ENCODE measurements at regions not wholly inside any gene's neighbourhood (a gene's known extent, or its start where the extent isn't known, plus 50 kb on each side); places are given as distances from the start of the nearest gene placed in this dataset.

- no peak for TF ChIP-seq MAX (IDR thresholded peaks at IDR 0.05)
- no peak for TF ChIP-seq NFIC (IDR thresholded peaks at IDR 0.05)
- no peak for TF ChIP-seq EP300 (IDR thresholded peaks at IDR 0.05; ENCODE audit: borderline replicate concordance)
- no peak for TF ChIP-seq USF1 (IDR thresholded peaks at IDR 0.05)
- TF ChIP-seq TEAD4 (IDR thresholded peaks at IDR 0.05): no peak
- no peak for TF ChIP-seq YY1 (IDR thresholded peaks at IDR 0.05; ENCODE audit: low read depth)
- no peak for TF ChIP-seq EGR1 (IDR thresholded peaks at IDR 0.05)
- TF ChIP-seq FOXM1 (IDR thresholded peaks at IDR 0.05; ENCODE audit: borderline replicate concordance, low read depth): no peak
- TF ChIP-seq TCF12 (IDR thresholded peaks at IDR 0.05; ENCODE audit: low read depth): no peak
- TF ChIP-seq CREB1 (IDR thresholded peaks at IDR 0.05; ENCODE audit: low read depth): no peak
- no peak for TF ChIP-seq RAD21 (IDR thresholded peaks at IDR 0.05; ENCODE audit: low read depth)
- TF ChIP-seq REST (IDR thresholded peaks at IDR 0.05; ENCODE audit: low read depth): no peak
Measured at GRCh38 chr2:237214030-237214675, 128.5 kb downstream of the COPS8 start.

- no peak for TF ChIP-seq RAD21 (IDR thresholded peaks at IDR 0.05; ENCODE audit: low read depth)
- TF ChIP-seq TAF1 (IDR thresholded peaks at IDR 0.05; ENCODE audit: low read depth): no peak
- no peak for TF ChIP-seq FOXM1 (IDR thresholded peaks at IDR 0.05; ENCODE audit: borderline replicate concordance, low read depth)
- no peak for TF ChIP-seq CREB1 (IDR thresholded peaks at IDR 0.05; ENCODE audit: low read depth)
- no peak for TF ChIP-seq YY1 (IDR thresholded peaks at IDR 0.05; ENCODE audit: low read depth)
- TF ChIP-seq EGR1 (IDR thresholded peaks at IDR 0.05): no peak
- TF ChIP-seq USF1 (IDR thresholded peaks at IDR 0.05): no peak
- TF ChIP-seq CEBPB (IDR thresholded peaks at IDR 0.05): no peak
- no peak for TF ChIP-seq REST (IDR thresholded peaks at IDR 0.05; ENCODE audit: low read depth)
- TF ChIP-seq TCF12 (IDR thresholded peaks at IDR 0.05; ENCODE audit: low read depth): no peak
- no peak for TF ChIP-seq MAX (IDR thresholded peaks at IDR 0.05)
- no peak for TF ChIP-seq NFIC (IDR thresholded peaks at IDR 0.05)
- TF ChIP-seq ZBTB7A (IDR thresholded peaks at IDR 0.05; ENCODE audit: low read depth): no peak
Measured at GRCh38 chr2:237214963-237215362, 129.3 kb downstream of the COPS8 start.

GRCh38 chr2:237217995-237218616 lies 132.4 kb downstream of the COPS8 start:
- no peak for TF ChIP-seq EGR1 (IDR thresholded peaks at IDR 0.05)
- TF ChIP-seq REST (IDR thresholded peaks at IDR 0.05; ENCODE audit: low read depth): no peak
- TF ChIP-seq USF1 (IDR thresholded peaks at IDR 0.05): no peak
- no peak for TF ChIP-seq RAD21 (IDR thresholded peaks at IDR 0.05; ENCODE audit: low read depth)
- no peak for TF ChIP-seq EP300 (IDR thresholded peaks at IDR 0.05; ENCODE audit: borderline replicate concordance)
- no peak for TF ChIP-seq TEAD4 (IDR thresholded peaks at IDR 0.05)
- no peak for TF ChIP-seq ZBTB7A (IDR thresholded peaks at IDR 0.05; ENCODE audit: low read depth)
- no peak for TF ChIP-seq CEBPB (IDR thresholded peaks at IDR 0.05)
- no peak for TF ChIP-seq CREB1 (IDR thresholded peaks at IDR 0.05; ENCODE audit: low read depth)
- TF ChIP-seq FOXM1 (IDR thresholded peaks at IDR 0.05; ENCODE audit: borderline replicate concordance, low read depth): no peak
- TF ChIP-seq YY1 (IDR thresholded peaks at IDR 0.05; ENCODE audit: low read depth): no peak
- no peak for TF ChIP-seq NFIC (IDR thresholded peaks at IDR 0.05)
- TF ChIP-seq TAF1 (IDR thresholded peaks at IDR 0.05; ENCODE audit: low read depth): no peak
- TF ChIP-seq TCF12 (IDR thresholded peaks at IDR 0.05; ENCODE audit: low read depth): no peak
- no peak for TF ChIP-seq MAX (IDR thresholded peaks at IDR 0.05)
